HG03045 (cell line): ENCODE measurements at regions not wholly inside any gene's neighbourhood (a gene's known extent, or its start where the extent isn't known, plus 50 kb on each side); places are given as distances from the start of the nearest gene placed in this dataset.
"Not testable (repeated sequence)": the region's sequence is repeated elsewhere in the genome, so short reads cannot be mapped to it uniquely, and the experiment has no call there.

ENCODE experiments used
- ATAC-seq: cut with Tn5 transposase; IDR thresholded peaks from one replicate; pipeline ENCODE4 v1.9.1; 2021; ENCODE audit warnings: mild to moderate bottlenecking, moderate library complexity; ENCODE audit not compliant: unreplicated experiment

DNA sequence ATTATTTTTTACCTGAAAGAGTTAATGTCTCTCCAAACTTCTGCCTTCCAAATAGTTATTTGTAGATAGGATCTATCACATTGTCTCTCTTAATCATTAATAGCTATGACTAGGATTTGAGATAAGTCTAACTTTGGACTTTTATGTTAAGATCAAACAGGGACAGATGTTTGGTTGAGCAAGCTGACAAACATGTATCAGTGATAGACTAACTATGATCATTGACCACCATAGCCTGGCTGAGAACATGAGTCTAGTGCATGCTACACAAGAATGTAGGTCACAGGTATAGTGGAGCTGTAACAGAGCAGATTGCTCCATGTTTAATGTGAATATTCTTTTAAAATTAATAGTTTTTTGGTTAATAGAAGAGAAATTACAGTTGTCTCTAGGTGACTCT is 52.0 kb downstream of the SYT15B start:
- not testable (repeated sequence) for ATAC-seq

DNA sequence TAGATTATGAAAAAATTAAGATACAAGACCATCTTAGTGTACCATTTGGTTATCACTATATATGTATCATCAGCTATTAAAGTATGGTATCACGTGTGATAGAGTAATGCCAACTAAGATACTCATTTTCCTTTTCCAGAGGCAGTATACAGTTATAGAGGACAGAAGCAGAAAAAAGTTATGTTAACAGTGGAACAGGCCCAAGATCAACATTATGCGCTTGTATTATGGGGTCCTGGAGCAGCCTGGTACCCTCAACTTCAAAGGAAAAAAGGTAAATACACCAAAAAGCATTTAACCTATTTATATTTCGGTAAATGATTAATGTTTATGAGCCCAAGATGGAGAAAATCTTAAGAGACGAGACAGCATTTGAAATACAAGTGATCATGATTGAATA is 52.9 kb downstream of the SYT15B start:
- not testable (repeated sequence) for ATAC-seq

DNA sequence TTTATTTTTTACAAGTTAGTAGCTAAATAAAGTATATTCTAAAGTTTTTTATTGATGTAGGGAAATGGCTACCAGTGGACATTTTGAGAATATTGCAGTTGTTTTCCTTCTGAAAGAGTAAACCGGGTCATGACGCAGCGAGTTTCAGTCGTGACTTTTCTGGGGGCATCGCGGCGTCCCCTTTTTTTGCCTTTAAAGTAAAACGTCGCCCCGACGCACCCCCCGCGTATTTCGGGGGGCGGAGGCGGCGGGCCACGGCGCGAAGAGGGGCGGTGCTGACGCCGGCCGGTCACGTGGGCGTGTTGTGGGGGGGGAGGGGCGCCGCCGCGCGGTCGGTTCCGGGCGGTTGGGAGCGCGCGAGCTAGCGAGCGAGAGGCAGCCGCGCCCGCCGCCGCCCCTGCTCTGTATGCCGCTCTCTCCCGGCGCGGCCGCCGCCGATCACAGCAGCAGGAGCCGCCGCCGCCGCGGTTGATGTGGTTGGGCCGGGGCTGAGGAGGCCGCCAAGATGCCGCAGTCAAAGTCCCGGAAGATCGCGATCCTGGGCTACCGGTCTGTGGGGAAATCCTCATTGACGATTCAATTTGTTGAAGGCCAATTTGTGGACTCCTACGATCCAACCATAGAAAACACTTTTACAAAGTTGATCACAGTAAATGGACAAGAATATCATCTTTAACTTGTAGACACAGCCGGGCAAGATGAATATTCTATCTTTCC is 57.5 kb downstream of the SYT15B start:
- ATAC-seq, result peak; percentile 96

DNA sequence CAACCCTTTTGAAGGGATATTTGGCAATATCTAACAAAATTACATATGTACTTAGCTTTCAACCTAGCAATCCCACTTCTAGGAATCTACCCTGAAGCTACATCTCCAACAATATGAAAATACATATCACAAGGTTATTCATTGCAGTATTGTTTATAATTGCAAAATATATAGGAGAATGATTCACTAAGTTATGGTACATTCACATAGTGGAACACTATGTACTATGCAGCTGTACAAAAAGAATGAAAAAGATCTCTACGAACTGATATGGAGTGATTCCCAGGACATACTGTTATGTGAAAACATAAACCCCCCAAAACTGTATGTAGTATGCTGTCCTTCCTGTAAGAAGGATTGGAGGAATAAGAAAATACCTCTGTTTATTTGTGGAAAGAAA is 62.1 kb downstream of the SYT15B start:
- not testable (repeated sequence) for ATAC-seq

DNA sequence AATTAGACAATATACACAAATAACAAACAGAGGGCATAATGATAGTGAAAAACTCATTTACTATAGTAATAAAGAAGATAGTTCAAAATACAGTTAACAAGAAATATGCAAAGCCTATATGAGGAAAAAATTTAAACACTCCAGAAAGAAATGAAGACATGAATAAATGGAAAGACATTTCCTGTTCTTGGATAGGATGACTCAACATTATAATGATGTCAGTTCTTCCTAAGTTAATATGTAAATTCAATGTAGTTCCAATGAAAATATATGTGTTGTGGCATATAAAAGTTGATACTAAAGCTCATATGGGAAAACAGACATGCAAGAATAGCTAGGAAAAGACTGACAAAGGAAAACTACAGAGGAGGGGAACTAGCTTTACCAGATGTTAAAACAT is 63.5 kb downstream of the SYT15B start:
- not testable (repeated sequence) for ATAC-seq

DNA sequence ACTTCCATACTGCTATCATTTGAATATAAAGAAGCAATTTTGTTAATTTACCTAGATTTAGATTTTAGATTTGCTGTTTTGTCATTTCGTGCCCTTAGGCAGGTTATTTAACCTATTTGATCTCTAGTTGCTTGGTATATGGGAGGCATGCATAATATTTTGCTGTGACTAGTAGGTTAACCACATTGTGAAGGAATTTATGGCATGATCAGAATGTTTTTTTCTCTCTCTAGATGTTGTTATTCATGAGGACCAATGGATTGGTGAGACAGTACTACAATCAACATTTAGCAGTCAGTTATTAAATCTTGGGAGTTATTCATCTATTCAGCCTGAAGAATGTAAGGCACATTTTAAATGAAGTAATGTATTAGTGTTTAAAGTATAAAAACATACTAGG is 67.2 kb downstream of the SYT15B start:
- ATAC-seq, result not testable (repeated sequence)

DNA sequence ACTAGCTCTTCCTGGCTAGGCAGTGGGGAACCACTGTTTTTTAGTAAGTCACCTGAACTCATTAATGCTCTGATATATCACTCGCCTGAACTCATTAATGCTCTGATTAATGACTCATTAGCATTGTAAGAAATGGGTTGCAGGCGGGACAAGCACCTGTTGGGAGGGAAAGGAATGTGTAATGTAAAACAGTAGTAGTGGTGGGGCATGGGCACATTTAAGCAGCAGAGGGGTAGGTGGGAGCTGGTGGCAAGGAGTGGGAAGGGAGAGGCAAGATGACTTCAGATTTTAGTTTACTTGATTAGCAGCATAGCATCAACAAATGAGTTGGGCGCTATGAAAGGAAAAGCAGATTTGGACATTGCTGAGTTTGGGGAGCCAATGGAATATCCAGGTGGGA is 68.2 kb downstream of the SYT15B start:
- ATAC-seq, result not testable (repeated sequence)

DNA sequence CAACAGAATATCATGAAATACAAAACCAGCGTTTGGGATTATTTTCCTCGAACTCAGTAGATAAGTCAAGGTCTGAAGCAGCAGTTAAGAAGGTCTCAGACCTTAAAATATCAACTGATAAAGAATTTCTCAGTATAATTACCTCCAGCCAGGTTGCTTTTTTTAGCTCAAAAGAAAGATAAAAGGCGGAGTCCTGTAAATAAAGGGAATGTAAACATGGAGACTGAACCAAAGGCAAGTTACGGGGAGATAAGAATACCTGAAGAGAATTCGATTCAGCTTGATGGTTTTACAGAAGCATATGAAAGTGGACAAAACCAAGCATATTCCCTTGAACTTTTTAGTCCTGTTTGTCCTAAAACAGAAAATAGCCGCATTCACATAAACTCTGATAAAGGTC is 73.1 kb downstream of the SYT15B start:
- not testable (repeated sequence) for ATAC-seq

DNA sequence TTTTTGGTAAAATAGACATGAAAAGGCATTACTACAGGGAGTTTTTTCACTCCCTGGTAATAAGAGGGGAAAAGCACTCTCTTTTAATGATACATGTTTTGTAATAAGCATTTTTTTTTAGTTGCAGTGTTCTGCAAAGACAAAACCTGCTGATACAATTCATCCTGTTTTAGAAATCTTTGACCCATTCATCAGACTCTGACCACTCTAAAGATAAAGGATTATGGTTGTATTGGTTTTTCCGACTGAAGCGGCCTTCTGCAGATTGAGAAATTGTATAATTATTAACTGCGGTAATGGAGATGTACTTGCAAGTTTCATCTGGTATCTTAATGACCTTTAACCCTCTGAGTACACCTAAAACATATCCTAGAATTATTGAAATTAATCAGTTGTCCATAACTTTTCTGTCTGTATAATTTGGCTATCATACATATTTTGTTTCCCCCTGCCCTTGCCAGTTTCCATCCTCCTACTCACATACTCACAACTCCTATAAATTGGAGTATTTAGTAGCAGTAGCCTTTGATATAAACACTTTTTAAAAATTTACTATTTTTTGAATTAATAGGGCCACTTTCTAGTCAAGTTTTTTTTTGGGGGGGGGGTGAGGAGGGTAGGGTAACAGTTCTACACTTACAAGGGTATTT is 79.4 kb downstream of the SYT15B start:
- ATAC-seq, result not testable (repeated sequence)

DNA sequence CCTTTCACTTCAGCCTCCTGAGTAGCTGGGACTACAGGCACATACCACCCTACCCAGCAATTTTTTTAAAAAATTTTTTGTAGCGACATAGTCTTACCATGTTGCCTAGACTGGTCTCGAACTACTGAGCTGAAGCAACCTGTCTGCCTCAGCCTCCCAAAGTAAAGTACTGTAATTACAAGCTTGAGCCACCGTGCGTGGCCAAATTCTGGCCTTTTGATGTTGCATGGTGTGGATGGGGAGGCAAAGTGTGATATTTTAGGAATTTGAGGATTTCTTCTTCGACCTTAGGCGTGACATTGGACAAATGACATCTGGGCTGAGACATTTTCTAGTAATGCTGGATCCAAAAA is 81.8 kb downstream of the SYT15B start:
- not testable (repeated sequence) for ATAC-seq

DNA sequence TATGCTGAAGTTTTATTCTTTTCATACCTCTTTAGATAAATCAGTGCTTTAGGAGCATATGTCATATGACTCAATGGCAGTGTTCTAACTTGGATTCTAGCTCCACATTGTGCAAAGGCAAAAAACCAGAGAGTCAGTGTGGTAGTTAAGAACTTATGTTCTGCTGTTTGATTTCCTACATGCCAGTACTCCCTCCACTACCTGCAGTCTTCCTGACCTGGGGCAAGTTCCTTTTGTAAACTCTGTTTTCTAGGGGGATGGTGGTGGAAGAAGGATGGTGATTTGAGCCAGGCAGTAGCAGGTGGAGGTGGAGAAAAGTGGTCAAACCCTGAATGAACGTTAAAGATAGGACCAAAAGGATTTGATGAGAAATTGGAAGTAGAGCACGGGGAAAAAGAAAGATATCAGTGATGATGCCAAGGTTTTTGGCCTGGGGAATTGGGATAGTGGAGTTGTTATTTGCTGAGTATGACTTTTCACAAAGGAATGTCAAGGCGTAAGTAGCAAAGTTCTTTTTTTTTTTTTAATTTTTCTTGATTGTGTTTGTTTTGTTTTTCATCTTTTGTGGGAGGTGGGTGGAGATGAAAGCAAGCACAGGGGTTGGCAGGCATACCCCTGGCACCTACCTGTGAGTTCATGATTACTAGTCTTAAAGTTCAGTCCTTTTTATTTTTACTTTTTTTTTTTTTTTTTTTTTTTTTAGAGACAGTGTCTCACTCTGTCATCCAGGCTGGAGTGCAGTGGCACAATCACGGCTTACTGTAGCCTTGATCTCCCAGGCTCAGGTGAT is 82.3 kb downstream of the SYT15B start:
- not testable (repeated sequence) for ATAC-seq

DNA sequence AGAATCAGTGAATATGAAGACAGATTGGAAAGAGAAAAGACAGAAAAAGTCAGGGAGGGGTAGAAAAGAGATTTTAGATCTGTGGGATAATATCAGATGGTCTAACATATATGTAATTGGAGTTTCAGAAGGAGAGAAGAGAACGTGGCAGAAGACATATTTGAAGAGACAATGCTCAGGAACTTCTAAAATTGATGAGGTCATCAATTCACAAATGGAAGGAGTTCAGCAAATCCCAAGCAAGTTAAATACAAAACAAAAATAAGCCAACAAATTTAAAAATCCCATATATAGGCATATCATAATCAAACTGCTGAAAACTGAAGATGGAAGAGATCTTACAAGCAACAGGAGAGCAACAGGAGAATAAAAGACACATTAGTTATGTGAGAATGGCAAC is 87.3 kb downstream of the SYT15B start:
- ATAC-seq, result not testable (repeated sequence)

DNA sequence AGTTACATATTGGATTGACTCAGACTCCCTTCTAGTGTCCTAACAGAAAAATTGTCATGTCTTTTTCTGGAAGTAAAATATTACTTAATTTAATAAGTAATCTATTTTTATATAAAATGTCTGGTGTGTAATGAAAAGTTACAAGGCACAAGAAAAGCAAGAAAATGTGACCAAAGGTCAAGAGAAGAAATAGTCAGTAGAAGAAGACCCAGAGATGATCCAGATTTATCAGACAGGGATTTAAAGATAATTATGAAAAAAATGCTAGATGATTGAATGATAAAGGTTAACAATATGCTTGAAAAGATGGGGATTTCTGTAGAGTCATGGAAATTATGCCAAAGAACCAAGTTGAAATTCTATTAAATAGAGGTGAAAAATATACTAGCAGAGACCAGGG is 87.8 kb downstream of the SYT15B start:
- not testable (repeated sequence) for ATAC-seq

DNA sequence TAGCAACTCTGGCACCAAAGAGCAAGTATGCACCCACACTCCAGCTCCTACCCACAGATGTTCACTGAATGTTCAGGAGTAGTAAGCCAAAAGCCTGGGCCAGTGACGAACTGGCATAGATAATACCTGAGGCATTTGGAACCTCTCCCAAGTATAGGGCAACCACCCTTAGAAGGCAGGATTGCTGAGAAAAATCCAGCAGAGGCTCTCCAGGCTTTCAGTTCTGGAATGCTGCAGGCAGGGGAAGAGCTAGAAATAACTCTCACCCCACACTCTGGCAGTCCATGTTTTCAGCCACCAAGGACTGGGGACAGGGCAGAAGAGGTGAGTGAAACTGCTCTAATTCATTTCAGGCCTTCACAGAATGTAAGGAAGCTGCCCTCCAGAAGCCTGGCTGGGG is 90.3 kb downstream of the SYT15B start:
- ATAC-seq, result not testable (repeated sequence)

DNA sequence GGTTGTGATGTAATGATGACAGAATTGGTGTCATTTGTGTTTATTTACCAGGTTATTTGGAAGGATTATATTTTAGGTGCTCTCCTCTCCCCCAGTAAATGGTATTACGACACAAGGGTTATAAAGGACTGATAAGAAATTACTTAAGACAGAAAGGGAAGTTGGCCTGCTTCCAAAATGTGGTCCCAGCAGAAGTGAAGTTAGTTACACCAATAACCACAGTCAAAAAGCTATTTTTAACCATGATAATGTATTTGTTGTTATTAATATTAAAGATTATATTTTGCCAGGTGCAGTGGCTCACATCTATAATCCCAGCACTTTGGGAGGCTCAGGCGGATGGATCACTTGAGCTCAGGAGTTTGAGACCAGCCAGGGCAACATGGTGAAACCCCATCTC is 92.5 kb downstream of the SYT15B start:
- not testable (repeated sequence) for ATAC-seq

DNA sequence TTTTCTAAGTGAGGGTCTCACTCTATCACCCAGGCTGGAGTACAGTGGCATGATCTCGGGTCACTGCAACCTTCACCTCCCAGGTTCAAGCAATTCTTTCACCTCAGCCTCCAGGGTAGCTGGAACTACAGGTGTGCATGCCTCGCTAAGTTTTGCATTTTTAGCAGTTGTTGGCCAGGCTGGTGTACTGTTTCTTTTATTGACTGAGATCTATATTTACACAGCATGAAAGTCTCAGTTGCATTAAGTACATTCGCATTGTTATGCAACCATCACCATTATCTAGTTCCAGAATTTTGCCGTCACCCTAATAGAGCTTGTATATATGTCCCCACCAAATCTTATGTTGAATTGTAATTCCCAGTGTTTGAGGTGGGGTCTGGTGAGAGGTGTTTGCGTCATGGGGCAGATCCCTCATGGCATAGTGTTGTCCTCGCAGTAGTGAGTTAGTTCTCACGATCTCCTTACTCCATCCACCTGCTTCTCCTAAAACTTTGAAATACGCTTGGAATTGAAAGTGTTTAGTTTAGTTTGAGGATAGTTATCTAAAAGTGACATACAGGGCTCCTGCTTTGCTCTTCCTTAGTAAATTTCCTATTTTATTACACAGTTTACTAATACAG is 101.3 kb downstream of the SYT15B start:
- not testable (repeated sequence) for ATAC-seq

DNA sequence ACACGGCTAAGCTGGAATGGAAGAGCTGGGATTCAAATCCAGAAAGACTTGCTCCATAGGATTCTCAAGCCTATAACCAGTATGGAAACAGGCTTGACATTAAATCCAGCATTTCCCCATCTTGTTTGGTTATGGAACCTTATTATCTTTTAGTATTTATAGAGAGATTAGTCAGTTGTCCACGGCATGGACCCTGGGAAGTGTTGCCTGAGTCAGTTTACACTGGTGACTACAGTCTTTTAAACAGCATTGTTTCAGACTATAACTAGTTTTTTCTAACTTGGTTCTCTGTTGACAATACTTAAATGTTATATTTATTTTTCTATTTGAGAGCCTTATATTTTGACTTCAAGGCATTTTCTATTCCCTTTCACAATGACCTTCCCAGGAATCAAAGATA is 106.7 kb downstream of the SYT15B start:
- ATAC-seq, result not testable (repeated sequence)

DNA sequence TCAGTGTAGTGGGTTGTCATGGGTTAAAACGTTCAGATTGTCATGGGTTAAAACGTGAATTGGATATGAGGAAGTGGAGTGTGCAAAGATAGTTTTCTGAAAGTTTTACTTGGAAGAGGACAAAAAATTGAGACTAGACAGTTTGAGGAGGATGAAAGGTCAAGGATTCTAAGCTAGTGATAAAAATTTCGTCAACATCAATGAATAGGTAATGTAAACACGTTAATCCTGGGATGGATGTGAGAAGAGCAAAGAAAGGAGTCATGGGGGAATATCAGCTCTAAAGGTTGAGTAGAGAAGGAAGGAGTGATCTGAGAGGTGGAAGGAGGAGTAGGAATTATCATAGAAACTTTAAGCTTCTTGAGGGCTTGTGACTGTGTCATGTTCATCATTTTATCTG is 109.2 kb downstream of the SYT15B start:
- not testable (repeated sequence) for ATAC-seq

DNA sequence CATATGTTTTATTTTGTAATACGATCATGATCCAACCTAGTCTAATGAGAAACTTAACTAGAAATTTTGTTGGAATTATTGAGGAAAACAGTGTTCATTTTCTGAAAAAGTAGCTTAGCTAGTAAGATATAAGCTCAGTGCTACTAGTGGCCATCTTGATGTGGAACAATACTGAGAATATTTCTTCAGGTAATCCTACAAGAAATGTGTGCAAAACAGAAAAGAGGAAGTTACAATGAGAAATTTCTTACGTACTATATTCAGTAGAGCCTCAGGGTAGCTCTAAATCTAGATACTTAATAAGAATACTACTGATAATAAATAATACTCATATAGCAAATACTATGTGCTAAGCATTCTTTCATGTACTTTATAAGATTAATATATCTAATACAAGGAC is 114.8 kb downstream of the SYT15B start:
- not testable (repeated sequence) for ATAC-seq

DNA sequence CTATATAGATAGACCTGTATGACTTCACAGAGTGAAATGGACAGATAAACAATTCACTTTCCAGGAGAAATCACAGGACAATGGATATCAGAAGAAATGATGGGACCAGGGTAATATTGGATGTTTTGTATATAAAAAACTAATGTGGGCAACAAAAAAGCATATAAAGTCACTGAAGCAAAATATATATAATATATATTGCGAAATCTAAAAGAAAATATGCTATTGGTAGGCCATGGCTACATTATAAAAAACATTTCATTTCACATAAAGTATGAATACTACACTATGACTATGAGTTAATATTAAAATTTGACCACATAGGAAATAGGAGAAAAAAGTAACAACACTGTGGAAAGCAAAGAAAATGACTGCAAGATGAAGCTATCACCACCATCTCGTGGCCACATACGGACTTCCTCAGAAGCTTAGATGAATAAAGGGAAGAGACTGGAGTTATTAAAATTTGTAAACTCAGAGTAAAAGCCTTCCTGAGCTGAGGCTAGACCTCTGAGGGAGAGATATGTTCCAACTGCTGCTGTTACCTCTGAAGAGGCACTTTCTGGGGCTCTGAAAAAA is 115.8 kb downstream of the SYT15B start:
- not testable (repeated sequence) for ATAC-seq

DNA sequence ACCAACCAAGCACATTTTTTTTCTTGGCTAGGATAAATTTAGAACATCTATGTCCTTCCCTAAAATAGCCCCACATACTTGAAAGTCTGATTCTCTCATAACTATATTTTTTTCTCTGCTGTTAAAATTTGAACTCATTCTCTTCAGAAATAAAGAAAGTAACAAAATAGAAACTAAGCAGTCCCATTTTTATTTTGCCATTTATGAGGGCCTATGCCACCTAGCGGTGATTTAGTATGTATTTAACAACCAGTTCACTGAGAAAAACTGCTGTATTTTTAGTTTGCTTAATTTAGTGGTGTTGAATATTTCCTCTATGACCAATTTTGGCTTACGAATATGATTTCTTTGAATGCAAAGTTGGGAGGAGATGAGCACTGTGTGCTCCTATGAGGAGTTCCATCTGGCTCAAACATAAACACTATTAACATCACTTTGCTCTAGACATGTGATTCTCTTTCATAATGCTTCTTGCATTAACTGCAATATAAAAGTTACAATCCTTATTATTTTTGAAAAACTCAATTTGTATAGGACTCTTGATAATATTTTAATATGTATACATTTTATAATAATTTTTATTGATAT is 116.6 kb downstream of the SYT15B start:
- not testable (repeated sequence) for ATAC-seq
